HG03575 (cell line): ENCODE measurements at regions not wholly inside any gene's neighbourhood (a gene's known extent, or its start where the extent isn't known, plus 50 kb on each side); places are given as distances from the start of the nearest gene placed in this dataset.
"Not testable (repeated sequence)": the region's sequence is repeated elsewhere in the genome, so short reads cannot be mapped to it uniquely, and the experiment has no call there.

Source experiments
- ATAC-seq: cut with Tn5 transposase; IDR thresholded peaks from one replicate; pipeline ENCODE4 v1.9.1; 2021; ENCODE audit not compliant: unreplicated experiment, insufficient number of reproducible peaks, low FRiP score; ENCODE audit errors: extremely low read depth

DNA sequence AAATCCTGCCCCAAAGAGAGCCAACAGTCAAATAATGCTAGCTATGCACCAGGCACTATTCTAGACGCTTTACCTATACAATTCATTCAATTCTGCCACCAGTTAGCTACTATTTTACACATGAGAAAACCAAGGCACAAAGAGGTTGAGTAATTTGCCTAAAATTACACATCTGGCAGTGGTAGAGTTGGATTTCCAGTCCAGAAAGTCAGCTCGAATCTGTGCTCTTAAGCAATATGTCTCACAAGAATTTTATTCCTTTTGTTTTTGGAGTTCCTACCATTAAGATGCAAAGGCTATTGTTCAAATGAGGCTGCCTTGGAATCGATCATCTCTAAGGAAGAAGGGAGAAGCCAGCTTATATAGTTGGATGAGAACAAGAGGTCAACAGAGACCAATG lies 256.9 kb upstream of the RASA1 start:
- ATAC-seq = no peak

DNA sequence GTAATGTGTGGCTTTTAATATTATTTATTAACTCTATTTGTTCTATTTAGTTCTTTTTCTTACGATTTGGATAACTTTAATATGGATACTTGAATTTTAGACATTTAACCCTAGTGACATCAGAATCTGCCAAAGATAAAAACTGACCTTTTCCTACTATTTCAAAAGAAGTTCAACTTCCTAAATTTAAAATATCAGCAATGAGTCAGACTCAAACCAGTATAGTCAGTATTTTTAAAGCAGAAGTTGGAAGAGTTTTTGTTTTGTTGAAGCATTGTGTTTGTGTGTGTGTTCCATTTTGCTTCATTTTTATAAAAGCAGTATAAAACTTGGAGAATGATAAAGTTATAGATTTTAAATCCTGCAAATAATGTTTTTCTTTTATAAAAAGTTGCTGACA lies 251.8 kb upstream of the RASA1 start:
- ATAC-seq = no peak

DNA sequence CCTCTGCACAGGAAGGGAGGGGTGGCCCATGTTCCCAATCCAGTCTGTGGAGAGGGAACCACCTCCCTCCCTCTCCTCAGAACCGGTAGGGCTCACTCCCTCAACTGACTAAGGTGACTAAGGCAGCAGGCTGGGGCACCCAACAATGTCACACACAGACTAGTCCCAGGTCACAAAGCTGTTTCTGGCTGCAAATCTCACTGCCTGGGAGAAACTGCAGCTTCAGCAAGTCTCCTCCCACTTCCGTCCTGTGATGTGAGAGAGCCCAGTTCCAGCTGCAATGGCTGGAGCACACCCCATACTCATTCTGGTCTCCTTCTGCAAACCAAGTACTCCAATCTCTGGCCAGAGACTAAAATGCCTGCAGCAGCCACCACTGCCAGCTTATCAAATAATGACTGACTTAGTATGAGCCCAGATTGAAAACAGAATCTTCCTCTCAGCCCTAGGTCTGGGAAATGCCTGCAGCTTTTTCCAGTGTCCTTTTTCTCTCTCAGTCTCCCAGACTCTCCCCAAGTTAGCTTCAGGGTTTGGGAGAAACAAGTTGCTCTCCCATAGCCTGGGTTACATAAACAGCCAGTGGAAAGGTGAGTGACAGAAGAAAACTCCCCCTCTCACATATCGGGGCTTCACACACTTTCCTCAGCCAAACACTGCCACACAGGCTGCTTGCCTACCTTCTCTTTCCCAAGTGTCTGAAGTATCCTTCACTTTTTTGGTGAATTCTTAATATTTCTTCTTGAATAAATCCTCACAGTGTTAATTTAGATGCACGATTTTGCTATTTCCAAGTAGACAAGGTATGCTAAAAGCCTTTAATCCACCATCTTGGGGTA lies 247.4 kb upstream of the RASA1 start:
- ATAC-seq = peak; percentile 86

DNA sequence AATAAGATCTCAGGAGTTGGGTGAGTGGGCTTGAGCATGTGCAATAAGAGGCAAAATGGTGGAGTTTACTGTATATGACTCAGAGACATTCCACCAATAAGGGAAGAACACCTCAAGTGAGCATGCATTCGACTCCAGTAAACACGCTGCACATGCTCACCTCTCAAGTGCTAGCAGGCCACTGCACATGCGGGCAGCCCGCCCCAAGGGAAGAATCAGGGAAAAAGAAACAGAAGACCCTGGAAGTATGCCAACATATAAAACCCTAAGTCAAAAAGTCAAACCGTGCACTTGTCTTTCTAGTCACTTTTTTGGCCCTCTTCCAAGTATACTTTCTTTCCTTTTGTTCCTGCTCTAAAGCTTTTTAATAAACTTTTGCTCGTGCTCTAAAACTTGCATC lies 245.3 kb upstream of the RASA1 start:
- ATAC-seq = no peak

DNA sequence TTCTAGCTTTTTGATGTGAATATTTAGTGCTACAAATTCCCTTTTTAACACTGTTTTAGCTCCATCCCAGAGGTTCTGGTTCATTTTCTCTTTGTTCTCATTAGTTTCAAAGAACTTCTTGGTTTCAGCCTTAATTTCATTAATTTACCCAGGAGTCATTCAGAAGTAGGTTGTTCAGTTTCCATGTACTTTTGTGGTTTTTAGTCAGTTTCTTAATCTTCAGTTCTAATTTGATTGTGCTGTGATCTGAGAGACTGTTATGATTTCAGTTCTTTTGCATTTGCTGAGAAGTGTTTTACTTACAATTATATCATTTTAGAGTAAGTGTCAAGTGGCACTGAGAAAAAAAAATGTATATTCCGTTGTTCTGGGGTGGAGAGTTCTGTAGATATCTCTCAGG lies 240.1 kb upstream of the RASA1 start:
- no peak for ATAC-seq

DNA sequence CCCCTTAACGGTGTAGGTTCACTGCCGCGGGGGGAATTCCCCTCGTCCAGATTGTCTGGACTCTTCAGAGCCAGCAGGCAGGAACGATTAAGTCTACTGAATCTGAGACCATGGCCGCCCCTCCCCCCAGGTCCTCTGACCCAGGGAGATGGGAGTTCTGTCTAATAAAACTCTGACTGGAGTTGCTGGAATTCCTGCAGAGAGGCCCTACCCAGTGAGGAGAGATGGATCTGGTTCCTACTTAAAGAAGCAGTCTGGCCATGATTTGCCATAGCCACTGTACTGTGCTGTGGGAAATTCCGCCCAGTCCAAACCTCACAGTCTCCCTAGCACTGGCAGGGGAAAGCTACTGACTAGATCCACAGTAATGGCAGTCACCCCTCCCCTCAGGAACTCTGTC lies 237.7 kb upstream of the RASA1 start:
- ATAC-seq = no peak

DNA sequence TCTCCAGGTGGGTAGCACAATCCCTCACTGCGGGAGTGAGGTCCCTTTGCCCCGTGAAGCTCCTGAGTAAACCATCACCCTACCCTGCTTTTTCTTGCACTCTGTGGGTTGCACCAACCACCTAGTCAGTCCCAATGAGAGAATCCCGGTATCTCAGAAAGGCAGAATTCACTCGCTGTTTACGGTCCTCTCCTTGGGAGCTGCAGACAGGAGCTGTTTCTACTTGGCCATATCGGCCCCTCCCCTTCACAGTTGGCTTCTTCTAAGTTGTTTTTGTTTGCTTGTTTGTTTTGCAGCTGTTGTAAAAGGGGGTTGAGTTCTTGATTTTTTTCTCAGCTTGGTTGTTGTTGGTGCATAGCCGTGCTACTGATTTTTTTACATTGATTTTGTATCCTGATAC lies 237.0 kb upstream of the RASA1 start:
- ATAC-seq = no peak

DNA sequence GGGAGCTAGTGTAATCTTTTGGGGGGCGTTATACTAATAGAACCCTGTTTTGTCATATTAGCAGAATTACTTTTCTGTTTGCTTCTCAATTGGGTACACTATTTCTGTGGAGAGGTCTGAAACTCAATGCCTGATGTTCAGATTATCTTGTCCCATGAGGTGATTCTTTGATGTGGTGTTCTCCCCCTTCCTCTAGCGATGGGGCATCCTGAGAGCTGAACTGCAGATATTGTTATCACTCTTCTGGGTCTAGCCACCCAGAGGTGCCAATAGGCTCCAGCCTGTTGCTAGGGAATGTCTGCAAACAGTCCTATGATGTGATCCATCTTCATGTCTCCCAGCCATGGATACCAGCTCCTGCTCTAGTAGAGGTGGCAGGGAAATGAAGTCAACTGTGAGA lies 233.1 kb upstream of the RASA1 start:
- ATAC-seq = no peak

DNA sequence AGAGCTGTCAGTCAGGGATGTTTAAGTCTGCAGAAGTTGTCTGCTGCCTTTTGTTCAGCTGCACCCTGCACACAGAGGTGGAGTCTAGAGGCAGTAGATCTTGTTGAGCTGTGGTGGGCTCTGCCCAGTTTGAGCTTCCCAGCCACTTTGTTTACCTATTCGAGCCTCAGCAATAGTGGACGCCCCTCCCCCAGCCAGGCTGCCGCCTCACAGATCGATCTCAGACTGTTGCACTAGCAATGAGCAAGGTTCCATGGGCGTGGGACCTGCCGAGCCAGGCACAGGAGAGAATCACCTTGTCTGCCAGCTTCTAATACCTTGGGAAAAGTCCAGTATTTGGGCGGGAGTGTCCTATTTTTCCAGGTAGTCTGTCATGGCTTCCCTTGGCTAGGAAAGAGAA lies 225.1 kb upstream of the RASA1 start:
- no peak for ATAC-seq

DNA sequence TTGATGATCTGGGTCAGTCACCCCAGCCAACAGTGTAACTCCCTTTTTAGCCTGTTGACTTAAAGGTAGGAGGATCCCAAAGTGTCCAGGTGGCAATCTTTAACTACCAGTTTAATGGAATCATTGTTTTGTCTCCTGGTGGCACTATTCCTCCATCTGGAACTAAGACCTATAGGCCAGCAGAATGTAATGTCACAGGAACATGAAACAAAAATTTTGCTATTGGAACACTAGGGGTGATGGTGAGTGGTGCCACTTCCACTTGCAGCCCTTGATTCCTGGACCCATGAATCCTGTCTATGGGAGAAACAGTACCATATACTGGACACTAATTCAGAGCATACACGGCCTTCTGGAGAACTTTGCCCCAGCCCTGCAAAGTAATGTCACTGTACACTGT lies 219.5 kb upstream of the RASA1 start:
- ATAC-seq = no peak

DNA sequence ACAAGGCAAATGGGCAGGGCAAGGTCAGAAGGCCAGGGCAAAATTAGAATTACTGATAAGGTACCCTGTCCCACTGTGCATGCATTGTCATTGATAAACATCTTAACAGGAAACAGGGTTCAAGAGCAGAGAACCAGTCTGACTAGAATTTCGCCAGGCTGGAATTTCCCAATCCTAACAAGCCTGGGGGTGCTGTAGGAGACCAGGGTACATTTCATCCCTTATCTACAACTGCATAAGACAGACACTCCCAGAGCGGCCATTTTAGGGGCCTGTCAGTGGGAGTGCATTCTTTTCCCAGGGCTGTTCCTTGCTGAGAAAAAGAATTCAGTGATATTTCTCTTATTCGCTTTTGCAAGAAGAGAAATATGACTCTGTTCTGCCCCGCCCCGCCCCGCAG lies 218.7 kb upstream of the RASA1 start:
- not testable (repeated sequence) for ATAC-seq

DNA sequence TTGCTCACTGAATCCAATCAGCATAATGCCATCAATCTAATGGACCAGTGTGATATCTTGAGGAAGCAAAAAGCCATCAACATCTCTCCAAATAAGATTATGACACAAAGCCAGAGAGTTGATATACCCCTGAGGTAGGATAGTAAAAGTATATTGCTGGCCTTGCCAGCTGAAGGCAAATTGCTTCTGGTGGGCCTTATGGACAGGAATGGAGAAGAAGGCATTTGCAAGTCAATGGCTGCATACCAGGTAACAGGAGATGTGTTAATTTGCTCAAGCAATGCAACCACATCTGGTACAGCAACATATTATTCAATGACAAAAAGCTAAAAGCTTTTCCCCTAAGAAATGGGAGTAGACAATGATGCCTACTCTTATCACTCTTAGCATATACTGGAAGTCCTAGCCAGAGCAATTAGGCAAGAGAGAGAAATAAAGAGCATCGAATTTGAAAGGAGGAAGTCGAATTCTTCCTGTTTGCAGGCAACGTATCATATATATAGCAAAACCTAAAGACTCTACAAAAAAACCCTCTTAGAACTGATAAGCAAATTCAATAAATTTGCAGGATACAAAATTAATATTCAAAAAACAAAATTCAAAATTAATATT lies 216.1 kb upstream of the RASA1 start:
- ATAC-seq = no peak

DNA sequence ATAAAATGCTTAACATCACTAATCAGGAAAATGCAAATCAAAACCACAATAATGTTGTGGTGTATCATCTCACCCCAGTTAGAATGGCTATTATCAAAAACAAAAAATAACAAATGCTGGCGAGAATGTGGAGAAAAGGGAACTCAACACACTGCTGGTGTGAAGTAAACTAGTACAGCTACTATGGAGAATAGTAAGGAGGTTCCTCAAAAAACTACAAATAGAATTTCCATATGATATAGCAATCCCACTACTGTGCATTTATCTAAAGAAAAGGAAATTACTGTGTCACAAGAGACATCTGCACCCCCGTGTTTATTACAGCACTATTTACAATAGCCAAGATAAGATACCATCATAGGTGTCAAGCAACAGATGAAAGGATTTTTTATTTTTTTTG lies 214.5 kb upstream of the RASA1 start:
- ATAC-seq = no peak

DNA sequence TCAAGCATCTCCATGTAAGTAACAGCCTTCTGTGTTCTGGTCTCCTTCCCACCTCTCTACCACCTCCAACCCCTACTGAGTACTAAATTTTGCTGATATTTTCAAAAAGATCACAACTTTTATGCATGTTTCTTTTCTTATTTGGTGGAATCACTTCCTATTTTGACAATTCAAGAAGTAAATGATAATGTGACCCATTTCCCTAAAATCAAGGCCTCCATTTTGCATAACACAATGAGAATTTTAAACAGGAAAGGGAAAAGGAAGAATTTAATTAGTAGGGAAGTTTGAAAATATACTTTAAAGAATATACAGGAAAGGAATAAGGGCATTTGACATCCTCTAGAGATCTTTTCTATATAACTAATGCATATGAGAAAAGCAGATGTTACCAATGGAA lies 212.9 kb upstream of the RASA1 start:
- ATAC-seq = no peak

DNA sequence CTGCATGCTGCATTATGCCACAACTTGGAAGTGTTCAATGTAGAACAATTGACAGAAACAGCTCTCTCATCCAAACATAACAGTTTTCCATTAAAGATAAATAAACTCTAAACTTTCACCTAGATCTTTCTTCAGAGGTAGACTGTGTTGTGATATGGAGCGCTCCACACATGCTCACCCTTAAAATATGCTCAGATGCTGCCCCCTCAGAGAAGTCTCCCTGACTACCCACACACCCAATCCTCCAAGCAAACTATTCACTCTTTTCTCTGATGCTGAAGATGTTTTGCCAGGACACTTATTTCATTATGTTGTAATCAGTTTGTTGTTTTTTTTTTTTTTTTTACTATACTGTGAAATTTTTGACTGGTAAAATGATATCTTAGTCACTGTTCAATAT lies 206.6 kb upstream of the RASA1 start:
- ATAC-seq = no peak

DNA sequence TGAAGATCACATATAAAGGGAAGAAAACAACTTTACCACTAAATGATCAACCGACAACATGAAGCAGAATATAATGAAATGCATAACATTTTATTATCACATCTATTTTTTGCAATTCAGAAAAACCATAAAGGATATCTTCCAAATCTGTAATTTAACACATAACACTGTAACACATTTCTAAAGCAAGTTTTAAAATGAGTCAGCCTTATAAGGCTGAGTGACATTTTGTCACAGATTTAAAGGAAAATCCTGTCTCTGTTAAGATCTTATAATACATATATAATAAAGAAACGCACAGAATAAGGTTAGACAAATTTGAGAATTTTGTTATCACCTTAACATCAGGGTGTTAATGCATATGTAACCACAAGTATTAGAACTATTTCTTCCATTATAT lies 198.4 kb upstream of the RASA1 start:
- no peak for ATAC-seq

DNA sequence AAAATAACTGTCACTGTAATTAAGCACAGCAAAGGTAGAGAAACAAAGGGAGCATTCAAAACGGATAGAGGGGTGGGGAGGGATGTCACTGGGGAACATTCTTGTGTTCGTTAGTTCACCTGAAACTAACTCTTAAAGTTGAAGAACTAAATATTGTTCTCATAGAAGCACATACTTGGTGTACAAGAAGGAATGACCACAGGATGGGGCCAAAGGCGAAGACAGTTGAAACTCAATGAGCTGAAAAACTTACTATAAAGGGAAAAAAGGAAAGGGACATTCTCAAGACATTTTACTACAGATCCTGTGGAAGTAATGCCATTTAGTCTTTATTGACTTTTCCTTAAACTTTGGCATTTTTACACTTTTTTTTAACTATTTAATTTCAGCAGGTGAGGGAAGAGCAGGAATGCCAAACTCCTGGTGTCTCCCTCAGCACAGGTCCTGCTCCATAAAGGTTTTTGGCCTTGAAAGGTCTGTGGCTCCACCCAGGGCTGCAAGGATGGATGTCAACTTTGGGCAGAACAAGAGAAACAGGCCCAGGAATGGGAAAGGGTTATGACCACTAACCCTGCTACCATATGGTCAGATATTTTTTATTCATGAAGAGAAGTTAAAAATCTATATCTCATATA lies 197.6 kb upstream of the RASA1 start:
- ATAC-seq = no peak

DNA sequence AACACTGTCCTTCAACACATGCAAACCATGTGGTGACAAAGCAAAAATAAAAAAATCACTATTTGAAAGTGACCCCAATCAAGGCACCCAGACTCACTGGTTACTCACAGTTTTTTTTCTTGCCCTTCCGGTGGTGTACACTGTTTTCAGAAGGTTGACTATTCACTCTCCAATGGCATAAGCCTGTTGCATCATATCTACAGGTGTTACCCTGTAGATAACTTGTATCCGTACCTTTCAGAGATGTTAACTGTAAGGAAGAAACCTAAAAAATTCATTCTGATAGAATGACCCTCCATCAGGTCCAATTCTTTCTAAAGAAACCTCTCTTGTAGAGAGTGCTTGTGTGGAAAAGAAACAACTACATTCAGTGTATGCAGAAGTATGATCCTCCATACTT lies 193.6 kb upstream of the RASA1 start:
- ATAC-seq = no peak

DNA sequence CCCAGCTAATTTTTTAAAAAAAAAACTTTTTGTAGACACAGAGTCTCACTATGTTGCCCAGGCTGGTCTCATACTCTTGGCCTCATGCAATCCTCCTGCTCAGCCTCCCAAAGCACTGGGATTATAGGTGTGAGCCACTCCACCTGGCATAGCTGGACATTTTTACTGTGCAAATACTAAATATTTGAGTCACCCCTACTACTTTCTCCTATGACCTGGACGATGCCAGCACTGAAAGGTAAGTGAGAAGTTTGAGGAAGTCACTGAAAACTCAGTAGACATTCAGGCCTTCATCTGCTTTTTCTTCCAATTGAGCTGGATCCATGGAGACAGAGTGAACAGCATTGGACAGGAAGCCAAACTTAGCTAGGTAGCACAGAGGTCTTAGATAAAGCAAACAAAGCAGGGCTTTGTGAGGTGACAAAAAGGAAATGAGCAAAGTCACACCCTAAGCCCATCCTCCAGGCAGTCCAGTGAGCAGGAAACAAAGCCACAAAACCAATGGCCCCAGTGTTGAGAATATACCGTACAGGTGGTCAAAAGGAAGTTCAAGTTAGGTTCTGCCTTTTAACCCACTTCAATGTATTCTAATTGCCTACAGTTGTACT lies 192.6 kb upstream of the RASA1 start:
- ATAC-seq = peak; percentile 81

DNA sequence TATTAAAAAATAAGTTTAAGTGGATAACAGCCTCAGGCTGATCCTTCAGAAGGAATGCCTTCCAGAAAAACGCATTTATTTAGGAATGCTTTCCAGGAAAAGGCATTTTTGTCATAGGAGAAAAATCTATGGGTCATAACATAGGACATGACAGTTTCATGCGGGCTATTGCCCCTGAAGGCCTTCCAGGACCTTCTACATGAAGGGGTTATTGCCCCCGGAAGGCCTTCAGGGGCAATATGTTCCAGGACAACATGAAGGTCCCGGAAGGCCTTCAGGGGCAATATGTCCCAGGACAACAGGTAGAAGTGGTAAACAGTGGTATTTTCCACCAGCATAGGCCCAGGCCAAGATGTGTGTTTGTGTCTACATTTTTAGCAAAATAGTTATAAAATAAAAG lies 191.3 kb upstream of the RASA1 start:
- ATAC-seq = no peak
